ENCODE measurements at regions not wholly inside any gene's neighbourhood (a gene's known extent, or its start where the extent isn't known, plus 50 kb on each side); places are given as distances from the start of the nearest gene placed in this dataset.
A peak's percentile ranks its signal among the peaks of the same experiment; 100 is the strongest.

DNA sequence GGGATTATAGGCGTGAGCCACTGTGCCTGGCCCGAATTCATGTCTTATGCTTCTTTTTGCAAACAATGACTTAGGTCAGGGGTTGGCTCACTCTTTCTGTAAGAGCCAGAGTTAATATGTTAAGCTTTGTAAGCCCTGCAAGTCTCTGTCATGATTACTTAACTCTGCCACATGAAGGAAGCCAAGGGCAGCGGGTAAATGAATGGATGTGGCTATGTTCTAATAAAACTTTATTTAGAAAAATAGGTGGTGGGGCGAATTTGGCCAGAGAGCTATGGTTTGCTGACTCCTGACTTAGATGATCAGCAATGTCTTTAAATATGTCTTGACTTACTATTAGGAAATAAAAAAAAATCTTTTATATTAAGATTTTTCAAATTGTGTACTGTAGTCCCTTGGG is 114.9 kb upstream of the ZFP64 start:
- no peak overlapping the region for H3K4me3 ChIP-seq (ENCODE audit: low read length, poor library complexity, severe bottlenecking)

GRCh38 chr20:52305858-52306257 is 114.3 kb upstream of the ZFP64 start:
- Histone ChIP-seq H3K9me3 (ENCODE audit: insufficient read depth, low read depth, low read length) (no peaks in the 10 kb centered on the region), H3F3A (ENCODE audit: low read depth) (no peaks in the 10 kb centered on the region), H3K9ac (ENCODE audit: low read depth, low read length, poor library complexity, severe bottlenecking) (no peak overlapping the region), H3K36me3 (ENCODE audit: insufficient read depth, low read length) (no peaks in the 10 kb centered on the region), H3K4me1 (ENCODE audit: insufficient read depth, low read length, poor library complexity, severe bottlenecking) (no peaks in the 10 kb centered on the region), H3K4me2 (ENCODE audit: low read depth, low read length, poor library complexity, severe bottlenecking) (no peak overlapping the region), H2AFZ (ENCODE audit: low read length) (peak overlapping the region; percentile 0; the same call in 1 of the 2 replicates), H3K27me3 (ENCODE audit: insufficient read depth, low read length, poor library complexity, severe bottlenecking) (no peaks in the 10 kb centered on the region), H3K9me2 (replicated peaks; ENCODE audit: low read depth, low read length) (no peaks in the 10 kb centered on the region), H4K20me1 (ENCODE audit: insufficient read depth, low read length, poor library complexity, severe bottlenecking) (no peaks in the 10 kb centered on the region), H3K4me3 (ENCODE audit: low read length, poor library complexity, severe bottlenecking) (no peak overlapping the region), H3K79me2 (ENCODE audit: insufficient read depth, low read length) (no peaks in the 10 kb centered on the region)
- TF ChIP-seq EZH2phosphoT487 (IDR thresholded peaks at IDR 0.05; ENCODE audit: borderline replicate concordance): no peak

More for the DNA sequence above, 114.9 kb upstream of the ZFP64 start:
- H2AFZ ChIP-seq (ENCODE audit: low read length): no peak overlapping the region; the same call in 1 of the 2 replicates
- TF ChIP-seq EZH2phosphoT487 (IDR thresholded peaks at IDR 0.05; ENCODE audit: borderline replicate concordance): no peak
- TF ChIP-seq CTCF (conservative IDR thresholded peaks at IDR 0.05; ENCODE audit: low read length): no peak
- no peaks in the 10 kb centered on the region for H3F3A ChIP-seq (ENCODE audit: low read depth)
- no peaks in the 10 kb centered on the region for H3K4me1 ChIP-seq (ENCODE audit: insufficient read depth, low read length, poor library complexity, severe bottlenecking)
- no peaks in the 10 kb centered on the region for H3K9me2 ChIP-seq (replicated peaks; ENCODE audit: low read depth, low read length)
- H3K9ac ChIP-seq (ENCODE audit: low read depth, low read length, poor library complexity, severe bottlenecking): no peak overlapping the region
- no peaks in the 10 kb centered on the region for H4K20me1 ChIP-seq (ENCODE audit: insufficient read depth, low read length, poor library complexity, severe bottlenecking)
- no peaks in the 10 kb centered on the region for H3K36me3 ChIP-seq (ENCODE audit: insufficient read depth, low read length)
- no peak overlapping the region for H3K4me2 ChIP-seq (ENCODE audit: low read depth, low read length, poor library complexity, severe bottlenecking)
- H3K27me3 ChIP-seq (ENCODE audit: insufficient read depth, low read length, poor library complexity, severe bottlenecking): no peaks in the 10 kb centered on the region
- H3K9me3 ChIP-seq (ENCODE audit: insufficient read depth, low read depth, low read length): no peaks in the 10 kb centered on the region
- no peaks in the 10 kb centered on the region for H3K79me2 ChIP-seq (ENCODE audit: insufficient read depth, low read length)

DNA sequence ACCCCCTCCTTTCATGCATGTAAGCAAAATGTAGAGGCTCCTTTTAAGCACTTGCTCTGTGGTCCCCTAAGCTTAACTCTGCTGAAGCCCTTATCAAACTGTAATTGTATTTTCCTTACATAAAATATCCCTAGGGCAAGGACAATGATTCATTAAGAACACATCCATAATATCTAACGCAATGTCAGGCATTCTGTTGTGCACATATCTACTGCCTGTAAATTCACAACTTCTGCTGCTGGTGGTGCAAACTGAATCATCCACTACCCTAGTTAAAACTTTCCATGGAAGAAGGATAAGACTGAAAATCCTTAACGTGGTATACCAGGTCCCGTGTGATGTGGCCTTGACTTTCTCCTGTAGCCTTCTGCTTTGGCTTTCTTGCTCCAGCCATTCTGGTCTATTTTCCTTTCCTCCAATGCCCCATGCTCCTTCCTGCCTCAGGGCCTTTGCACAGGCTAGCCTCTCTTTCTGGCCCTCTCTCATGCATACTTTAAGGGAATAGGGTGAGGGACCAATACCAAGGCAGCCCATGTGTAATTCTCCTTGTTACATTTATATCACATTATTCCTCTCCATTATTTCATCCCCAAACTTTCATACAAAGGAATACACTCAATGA is 113.6 kb upstream of the ZFP64 start:
- H3K36me3 ChIP-seq (ENCODE audit: insufficient read depth, low read length): no peaks in the 10 kb centered on the region
- no peaks in the 10 kb centered on the region for H3K4me1 ChIP-seq (ENCODE audit: insufficient read depth, low read length, poor library complexity, severe bottlenecking)
- H3K9me2 ChIP-seq (replicated peaks; ENCODE audit: low read depth, low read length): no peaks in the 10 kb centered on the region
- H3K9ac ChIP-seq (ENCODE audit: low read depth, low read length, poor library complexity, severe bottlenecking): no peak overlapping the region
- no peaks in the 10 kb centered on the region for H3F3A ChIP-seq (ENCODE audit: low read depth)
- H3K79me2 ChIP-seq (ENCODE audit: insufficient read depth, low read length): no peaks in the 10 kb centered on the region
- no peaks in the 10 kb centered on the region for H3K9me3 ChIP-seq (ENCODE audit: insufficient read depth, low read depth, low read length)
- H3K4me2 ChIP-seq (ENCODE audit: low read depth, low read length, poor library complexity, severe bottlenecking): no peak overlapping the region
- no peaks in the 10 kb centered on the region for H4K20me1 ChIP-seq (ENCODE audit: insufficient read depth, low read length, poor library complexity, severe bottlenecking)
- H2AFZ ChIP-seq (ENCODE audit: low read length): 0 out of 2 replicates have a peak overlapping the region, but pooled peaks have one; percentile 0
- TF ChIP-seq EZH2phosphoT487 (IDR thresholded peaks at IDR 0.05; ENCODE audit: borderline replicate concordance) (no peak), CTCF (conservative IDR thresholded peaks at IDR 0.05; ENCODE audit: low read length) (no peak)
- no peaks in the 10 kb centered on the region for H3K27me3 ChIP-seq (ENCODE audit: insufficient read depth, low read length, poor library complexity, severe bottlenecking)
- H3K4me3 ChIP-seq (ENCODE audit: low read length, poor library complexity, severe bottlenecking): no peak overlapping the region
